ENCODE measurements at regions not wholly inside any gene's neighbourhood (a gene's known extent, or its start where the extent isn't known, plus 50 kb on each side); places are given as distances from the start of the nearest gene placed in this dataset.

GRCh38 chr21:25328736-25329135 is 278.5 kb downstream of the MRPL39 start (continued):
- TF ChIP-seq NANOG (IDR thresholded peaks at IDR 0.05; ENCODE audit: insufficient read depth, low read depth, low read length, poor library complexity, severe bottlenecking) (no peak), SIX5 (IDR thresholded peaks at IDR 0.05; ENCODE audit: low read depth, low read length) (no peak), RAD21 (IDR thresholded peaks at IDR 0.05 in 1 of 2, conservative IDR thresholded peaks at IDR 0.05 in 1 of 2; ENCODE audit: low read depth in 2 of 2, low read length in 2 of 2) (no peak), SRF (IDR thresholded peaks at IDR 0.05; ENCODE audit: low read depth, low read length) (no peak)
- TF ChIP-seq, protein P1, sequence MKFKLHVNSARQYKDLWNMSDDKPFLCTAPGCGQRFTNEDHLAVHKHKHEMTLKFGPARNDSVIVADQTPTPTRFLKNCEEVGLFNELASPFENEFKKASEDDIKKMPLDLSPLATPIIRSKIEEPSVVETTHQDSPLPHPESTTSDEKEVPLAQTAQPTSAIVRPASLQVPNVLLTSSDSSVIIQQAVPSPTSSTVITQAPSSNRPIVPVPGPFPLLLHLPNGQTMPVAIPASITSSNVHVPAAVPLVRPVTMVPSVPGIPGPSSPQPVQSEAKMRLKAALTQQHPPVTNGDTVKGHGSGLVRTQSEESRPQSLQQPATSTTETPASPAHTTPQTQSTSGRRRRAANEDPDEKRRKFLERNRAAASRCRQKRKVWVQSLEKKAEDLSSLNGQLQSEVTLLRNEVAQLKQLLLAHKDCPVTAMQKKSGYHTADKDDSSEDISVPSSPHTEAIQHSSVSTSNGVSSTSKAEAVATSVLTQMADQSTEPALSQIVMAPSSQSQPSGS (IDR thresholded peaks at IDR 0.05; ENCODE audit: low read length), result no peak
